NOMO-1 treated with dmso at 0.1 percent for 144 hours (cell line): ENCODE measurements at regions not wholly inside any gene's neighbourhood (a gene's known extent, or its start where the extent isn't known, plus 50 kb on each side); places are given as distances from the start of the nearest gene placed in this dataset.
"Not testable (repeated sequence)": the region's sequence is repeated elsewhere in the genome, so short reads cannot be mapped to it uniquely, and the experiment has no call there.

Source experiments
- DNase-seq: peaks from one replicate; lab custom pipeline; 2025; ENCODE audit not compliant: unreplicated experiment; lab: John Stamatoyannopoulos, UW

- no peak for DNase-seq
Measured at GRCh38 chr5:10018201-10019069, 231.3 kb downstream of the ATPSCKMT start.

- DNase-seq: no peak
Measured at GRCh38 chr5:10017786-10018185, 231.9 kb downstream of the ATPSCKMT start.

GRCh38 chr5:10016559-10016958, 233.1 kb downstream of the ATPSCKMT start:
- DNase-seq: not testable (repeated sequence)

GRCh38 chr5:10015681-10016080, 234.0 kb downstream of the ATPSCKMT start:
- DNase-seq: not testable (repeated sequence)

- no peak for DNase-seq
Measured at GRCh38 chr5:10009802-10010201, 239.9 kb downstream of the ATPSCKMT start.

GRCh38 chr5:9987101-9987500, 262.6 kb downstream of the ATPSCKMT start:
- no peak for DNase-seq

- no peak for DNase-seq
Measured at GRCh38 chr5:9977070-9977469, 272.6 kb downstream of the ATPSCKMT start.

- no peak for DNase-seq
Measured at GRCh38 chr5:9976621-9977020, 273.1 kb downstream of the ATPSCKMT start.

GRCh38 chr5:9972059-9972458, 277.6 kb downstream of the ATPSCKMT start:
- DNase-seq: no peak

GRCh38 chr5:9971301-9971700, 278.4 kb downstream of the ATPSCKMT start:
- no peak for DNase-seq

GRCh38 chr5:9958914-9959313, 290.8 kb downstream of the ATPSCKMT start:
- no peak for DNase-seq

- no peak for DNase-seq
Measured at GRCh38 chr5:9957214-9957613, 292.5 kb downstream of the ATPSCKMT start.

- no peak for DNase-seq
Measured at GRCh38 chr5:9956725-9957124, 293.0 kb downstream of the ATPSCKMT start.

GRCh38 chr5:9955586-9955985, 294.1 kb downstream of the ATPSCKMT start:
- DNase-seq: no peak

- DNase-seq: no peak
Measured at GRCh38 chr5:9954869-9955268, 294.8 kb downstream of the ATPSCKMT start.

GRCh38 chr5:9953691-9954090, 296.0 kb downstream of the ATPSCKMT start:
- DNase-seq: no peak

GRCh38 chr5:9951865-9952516, 297.7 kb downstream of the ATPSCKMT start:
- no peak for DNase-seq

GRCh38 chr5:9947944-9948343, 301.7 kb downstream of the ATPSCKMT start:
- DNase-seq: no peak

GRCh38 chr5:9947225-9947714, 302.4 kb downstream of the ATPSCKMT start:
- DNase-seq: no peak

GRCh38 chr5:9932770-9933169, 302.6 kb upstream of the TAS2R1 start:
- no peak for DNase-seq

- DNase-seq: no peak
Measured at GRCh38 chr5:9930156-9930555, 300.0 kb upstream of the TAS2R1 start.

GRCh38 chr5:9928326-9928725, 298.2 kb upstream of the TAS2R1 start:
- DNase-seq: no peak
